ENCODE measurements at regions not wholly inside any gene's neighbourhood (a gene's known extent, or its start where the extent isn't known, plus 50 kb on each side); places are given as distances from the start of the nearest gene placed in this dataset.

DNA sequence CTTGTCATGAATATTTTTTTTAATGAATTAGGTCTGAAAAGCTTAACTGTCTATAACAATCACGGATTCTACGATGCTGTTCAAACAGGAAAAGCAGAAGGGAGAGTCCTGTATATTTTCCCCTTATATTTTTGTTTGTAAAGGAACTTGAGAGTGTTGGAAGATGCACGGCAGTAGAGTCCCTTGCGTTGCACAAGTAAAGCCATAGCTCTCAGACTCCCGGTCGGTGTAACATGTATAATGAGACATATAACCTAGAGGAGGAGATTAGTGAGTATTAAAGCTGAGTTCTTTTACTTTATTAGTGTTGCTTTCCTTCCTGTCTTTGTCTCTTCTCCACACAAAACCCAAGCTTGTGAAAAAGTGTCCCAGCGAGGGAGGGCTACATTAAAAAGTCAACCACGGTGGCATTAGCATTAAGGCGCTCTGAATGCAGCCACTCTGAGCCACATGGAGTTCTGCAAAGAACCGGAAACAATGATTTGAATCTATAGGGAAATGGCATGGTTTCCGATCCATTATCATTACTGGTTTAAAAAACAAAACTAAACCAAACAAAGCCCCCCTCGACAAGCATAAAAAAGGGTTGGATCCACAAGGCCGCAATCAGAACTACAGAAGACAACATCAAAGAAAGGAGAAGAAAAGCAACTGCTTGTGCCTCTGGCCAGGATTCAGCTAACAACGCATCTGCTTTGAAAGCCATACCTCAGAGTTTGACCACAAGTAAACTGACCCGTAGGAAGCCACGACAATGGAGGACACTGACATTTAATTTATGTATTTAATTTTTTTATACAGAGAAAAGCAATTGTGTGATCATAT, 356.8 kb downstream of the LMO4 start:
- TF ChIP-seq, protein P1, sequence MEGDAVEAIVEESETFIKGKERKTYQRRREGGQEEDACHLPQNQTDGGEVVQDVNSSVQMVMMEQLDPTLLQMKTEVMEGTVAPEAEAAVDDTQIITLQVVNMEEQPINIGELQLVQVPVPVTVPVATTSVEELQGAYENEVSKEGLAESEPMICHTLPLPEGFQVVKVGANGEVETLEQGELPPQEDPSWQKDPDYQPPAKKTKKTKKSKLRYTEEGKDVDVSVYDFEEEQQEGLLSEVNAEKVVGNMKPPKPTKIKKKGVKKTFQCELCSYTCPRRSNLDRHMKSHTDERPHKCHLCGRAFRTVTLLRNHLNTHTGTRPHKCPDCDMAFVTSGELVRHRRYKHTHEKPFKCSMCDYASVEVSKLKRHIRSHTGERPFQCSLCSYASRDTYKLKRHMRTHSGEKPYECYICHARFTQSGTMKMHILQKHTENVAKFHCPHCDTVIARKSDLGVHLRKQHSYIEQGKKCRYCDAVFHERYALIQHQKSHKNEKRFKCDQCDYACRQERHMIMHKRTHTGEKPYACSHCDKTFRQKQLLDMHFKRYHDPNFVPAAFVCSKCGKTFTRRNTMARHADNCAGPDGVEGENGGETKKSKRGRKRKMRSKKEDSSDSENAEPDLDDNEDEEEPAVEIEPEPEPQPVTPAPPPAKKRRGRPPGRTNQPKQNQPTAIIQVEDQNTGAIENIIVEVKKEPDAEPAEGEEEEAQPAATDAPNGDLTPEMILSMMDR (IDR thresholded peaks at IDR 0.05; ENCODE audit: insufficient read depth, low read depth, low read length), result no peak
- DNase-seq (ENCODE audit: low read depth), result peak; percentile 36
- H3K4me3 ChIP-seq (ENCODE audit: low read depth, low read length), result no peak overlapping the region

DNA sequence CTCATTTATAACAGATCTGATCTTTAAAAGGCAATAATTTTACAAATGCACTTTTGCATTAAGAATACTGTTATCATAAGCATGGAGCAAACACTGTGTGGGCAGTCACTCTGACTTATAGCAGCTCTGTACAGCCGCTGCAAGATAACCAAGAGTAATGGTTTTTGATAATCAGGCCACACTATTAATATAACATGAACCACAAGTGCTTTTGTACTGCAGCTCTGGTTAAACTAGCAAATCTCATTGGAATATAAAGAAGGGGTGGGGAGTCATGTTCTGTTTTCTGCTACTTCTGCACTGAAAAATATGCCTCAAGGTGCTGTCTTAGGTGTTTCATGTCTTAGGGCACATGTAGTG, 357.4 kb downstream of the LMO4 start:
- TF ChIP-seq, protein P1 (IDR thresholded peaks at IDR 0.05; ENCODE audit: insufficient read depth, low read depth, low read length), result no peak
- peak; percentile 15 for DNase-seq (ENCODE audit: low read depth)
- H3K4me3 ChIP-seq (ENCODE audit: low read depth, low read length), result no peak overlapping the region

DNA sequence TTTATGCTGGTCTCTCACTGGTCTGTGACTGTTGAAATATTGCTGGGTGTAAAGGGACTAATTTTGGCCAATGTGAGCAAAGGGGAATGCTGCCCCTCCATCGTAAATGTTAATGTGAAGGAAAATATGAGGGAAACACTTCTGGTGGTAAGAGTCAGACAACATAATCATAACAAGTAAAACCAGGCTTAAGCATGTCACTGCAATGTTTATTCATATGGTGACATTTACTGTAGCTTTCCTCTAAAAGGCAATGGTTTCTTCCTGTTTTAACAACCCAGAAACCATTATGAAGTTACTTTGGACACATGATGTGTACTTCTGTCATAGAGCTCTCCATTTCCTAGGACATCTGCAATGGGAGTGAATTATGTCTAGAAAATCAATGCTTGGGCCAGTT, 358.0 kb downstream of the LMO4 start:
- TF ChIP-seq, protein P1 (IDR thresholded peaks at IDR 0.05; ENCODE audit: insufficient read depth, low read depth, low read length), result no peak
- H3K4me3 ChIP-seq (ENCODE audit: low read depth, low read length), result no peak overlapping the region
- peak; percentile 78 for DNase-seq (ENCODE audit: low read depth)

DNA sequence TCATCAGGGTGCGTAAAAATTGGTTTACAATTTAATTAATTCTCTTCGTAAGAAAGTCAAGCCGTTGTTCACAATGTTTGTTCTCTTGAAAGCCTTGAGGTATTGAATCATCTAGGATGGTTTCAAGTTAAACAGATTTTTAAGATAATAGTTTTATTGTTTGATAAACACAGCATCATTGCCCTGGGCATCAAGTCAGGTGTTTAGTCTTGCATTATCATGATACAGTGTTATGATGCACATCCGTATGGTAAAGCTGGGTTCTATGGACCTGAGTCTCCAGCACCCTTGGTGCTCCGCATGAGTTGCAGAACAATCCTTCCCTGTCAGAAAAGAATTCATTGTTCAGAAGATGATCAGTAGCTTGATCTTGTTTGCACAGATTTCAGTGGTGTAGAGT, 359.5 kb downstream of the LMO4 start:
- TF ChIP-seq, protein P1 (IDR thresholded peaks at IDR 0.05; ENCODE audit: insufficient read depth, low read depth, low read length), result no peak
- H3K4me3 ChIP-seq (ENCODE audit: low read depth, low read length), result no peak overlapping the region
- no peak for DNase-seq (ENCODE audit: low read depth)

DNA sequence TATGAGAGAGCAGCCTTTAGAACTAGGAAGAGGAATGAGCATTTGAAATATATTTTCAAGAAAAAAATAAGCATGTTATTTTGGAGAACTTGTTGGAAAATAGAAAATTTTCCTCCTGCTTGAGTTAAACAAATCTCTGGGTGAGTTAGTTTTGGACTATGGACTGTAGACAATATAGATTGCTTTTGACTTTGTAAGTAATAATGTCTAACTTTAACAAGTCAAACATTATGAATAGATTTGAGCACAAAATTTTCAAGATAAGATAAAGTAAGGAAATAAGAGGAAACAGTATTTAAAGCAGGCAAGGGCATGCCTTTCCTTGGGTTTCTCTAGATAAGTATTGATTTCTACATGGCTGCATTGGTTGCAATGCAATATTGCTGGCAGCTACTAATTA, 360.8 kb downstream of the LMO4 start:
- TF ChIP-seq, protein P1 (IDR thresholded peaks at IDR 0.05; ENCODE audit: insufficient read depth, low read depth, low read length), result no peak
- no peak overlapping the region for H3K4me3 ChIP-seq (ENCODE audit: low read depth, low read length)

DNA sequence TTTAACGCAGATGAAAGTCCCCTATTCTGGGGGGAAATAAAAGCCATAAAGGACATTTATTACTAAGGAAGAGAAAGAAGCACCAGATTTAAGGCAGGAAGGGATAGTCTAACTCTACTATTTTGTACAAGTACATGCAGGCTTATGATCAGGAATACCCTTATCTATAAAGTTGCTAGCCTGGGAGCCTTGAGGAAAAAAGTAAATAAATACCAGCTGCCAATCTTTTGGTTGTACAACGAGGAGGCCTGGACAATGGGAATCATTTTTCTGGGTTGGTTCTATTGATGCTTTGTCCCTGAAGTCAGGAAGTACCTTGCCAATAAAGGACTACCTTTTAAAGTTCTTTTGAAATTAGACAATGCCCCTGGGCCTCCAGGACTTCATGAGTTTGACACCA, 367.8 kb downstream of the LMO4 start:
- no peak overlapping the region for H3K4me3 ChIP-seq (ENCODE audit: low read depth, low read length)
- TF ChIP-seq, protein P1 (IDR thresholded peaks at IDR 0.05; ENCODE audit: insufficient read depth, low read depth, low read length), result no peak
- DNase-seq (ENCODE audit: low read depth), result no peak

More for the DNA sequence above, 360.8 kb downstream of the LMO4 start:
- DNase-seq (ENCODE audit: low read depth), result no peak

DNA sequence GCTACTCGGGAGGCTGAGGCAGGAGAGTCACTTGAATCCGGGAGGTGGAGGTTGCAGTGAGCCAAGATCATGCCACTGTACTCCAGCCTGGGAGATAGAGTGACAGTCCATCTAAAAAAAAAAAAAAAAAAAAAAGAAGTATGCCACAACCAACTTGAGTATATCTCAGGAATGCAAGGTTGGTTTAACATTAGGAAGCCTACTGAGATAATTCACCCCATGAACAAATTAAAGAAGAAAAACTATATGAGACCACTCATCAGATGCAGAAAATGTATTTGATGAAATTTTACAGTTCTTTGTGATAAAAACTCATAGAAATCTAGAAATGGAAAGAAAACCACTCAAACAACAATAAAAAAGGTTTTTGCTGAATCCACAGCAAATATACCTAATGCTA, 373.8 kb downstream of the LMO4 start:
- no peak overlapping the region for H3K4me3 ChIP-seq (ENCODE audit: low read depth, low read length)
- no peak for DNase-seq (ENCODE audit: low read depth)
- TF ChIP-seq, protein P1 (IDR thresholded peaks at IDR 0.05; ENCODE audit: insufficient read depth, low read depth, low read length), result no peak
